ENCODE measurements at regions not wholly inside any gene's neighbourhood (a gene's known extent, or its start where the extent isn't known, plus 50 kb on each side); places are given as distances from the start of the nearest gene placed in this dataset.
"Not testable (repeated sequence)": the region's sequence is repeated elsewhere in the genome, so short reads cannot be mapped to it uniquely, and the experiment has no call there.

DNA sequence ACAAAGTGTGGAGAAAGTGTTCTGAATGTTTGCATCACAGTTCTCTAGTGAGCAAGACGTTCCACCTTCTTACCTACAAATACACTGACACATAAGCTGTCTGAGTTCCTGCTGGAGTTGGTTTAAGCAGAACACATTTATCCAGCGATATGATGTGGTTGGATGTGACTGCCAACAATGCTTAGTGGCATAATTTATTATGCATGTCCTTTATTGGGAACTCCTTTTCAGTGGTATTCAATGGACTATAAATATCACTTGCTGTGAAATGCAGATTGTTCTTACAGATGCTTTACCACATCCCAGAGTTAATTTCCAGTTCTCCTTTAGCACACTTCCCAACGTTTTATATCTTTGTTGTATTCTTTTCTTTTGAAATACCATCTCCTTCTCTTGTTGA lies 222.2 kb downstream of the LURAP1L start:
- DNase-seq (ENCODE audit: low spot score): no peak

- no peak for DNase-seq (ENCODE audit: low spot score)
Observed at GRCh38 chr9:13001989-13002580, 227.3 kb downstream of the LURAP1L start.

DNA sequence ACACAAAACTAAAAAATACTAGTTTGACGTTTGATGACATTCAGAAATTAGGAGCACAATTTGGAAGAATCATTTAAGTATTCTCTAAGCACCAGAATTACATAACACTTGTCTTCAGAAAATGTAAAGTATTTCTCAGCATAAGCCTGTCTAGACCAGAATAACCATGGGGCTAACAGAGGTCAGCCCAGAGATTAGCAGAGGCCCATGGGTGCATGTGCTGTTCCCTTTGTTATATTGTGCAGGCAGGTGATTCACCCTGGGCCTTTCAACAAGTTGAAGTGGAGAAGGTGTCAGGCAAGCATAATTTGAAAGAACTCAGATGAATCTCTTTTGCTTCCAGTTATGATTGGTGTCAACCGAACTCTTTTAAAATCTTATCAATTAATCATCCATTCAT lies 227.9 kb downstream of the LURAP1L start:
- no peak for DNase-seq (ENCODE audit: low spot score)

DNA sequence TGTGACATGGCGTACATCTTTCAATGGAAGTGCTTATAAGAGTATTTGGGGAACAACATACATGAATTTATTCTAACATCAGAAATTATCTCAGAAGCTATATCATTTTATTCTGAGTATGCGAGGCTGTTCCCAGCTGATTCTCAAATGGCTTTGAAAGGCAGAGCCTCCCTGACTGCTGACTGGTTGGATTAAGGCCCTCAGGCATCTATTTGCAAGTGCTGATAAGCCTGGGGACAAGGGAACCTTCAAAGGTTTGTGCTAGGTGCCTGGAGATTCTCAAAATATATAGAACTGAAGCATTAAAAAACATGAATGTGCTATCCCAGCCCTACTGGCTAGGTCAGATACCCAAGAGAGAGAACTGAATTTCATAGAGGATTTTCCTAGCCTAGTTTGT lies 235.1 kb downstream of the LURAP1L start:
- no peak for DNase-seq (ENCODE audit: low spot score)

GRCh38 chr9:13013991-13014883 lies 239.4 kb downstream of the LURAP1L start:
- DNase-seq (ENCODE audit: low spot score): no peak

DNA sequence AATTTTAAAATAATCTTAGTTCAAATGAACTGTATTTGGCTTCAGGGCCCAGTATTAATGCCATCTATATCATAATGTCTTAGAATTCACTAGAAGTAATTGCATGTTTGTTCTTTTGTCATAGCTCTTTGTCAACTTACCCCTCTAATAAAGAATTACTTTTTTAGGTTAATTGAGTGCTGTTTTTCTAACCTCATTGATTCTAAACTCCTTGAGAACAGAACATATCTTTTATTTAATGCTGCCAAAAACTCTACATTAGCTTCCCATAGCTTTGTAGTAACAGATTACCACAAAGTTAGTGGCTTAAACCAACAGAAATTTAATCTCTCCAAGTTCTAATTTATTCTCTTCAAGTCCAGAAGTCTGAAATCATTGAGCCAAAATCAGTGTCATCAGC lies 242.4 kb downstream of the LURAP1L start:
- no peak for DNase-seq (ENCODE audit: low spot score)

GRCh38 chr9:13020146-13021040 lies 245.6 kb downstream of the LURAP1L start:
- DNase-seq (ENCODE audit: low spot score): no peak

DNA sequence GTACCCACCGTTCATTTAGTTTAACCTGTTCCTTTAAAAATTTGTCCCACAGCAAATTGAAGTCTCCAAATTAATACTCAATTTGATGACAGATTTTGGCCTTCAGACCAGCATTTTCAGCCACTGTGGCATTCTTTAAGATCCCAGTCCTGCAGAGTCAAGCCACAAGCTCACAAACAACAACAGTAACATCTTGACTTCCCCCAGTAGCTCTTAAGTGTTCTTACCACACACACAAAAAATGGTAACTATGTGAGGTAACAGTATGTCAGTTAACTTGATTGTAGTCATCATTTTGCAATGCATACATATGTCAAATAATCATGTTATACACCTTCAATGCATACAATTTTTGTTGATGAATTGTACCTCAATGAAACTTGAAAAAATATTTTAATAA lies 247.9 kb downstream of the LURAP1L start:
- no peak for DNase-seq (ENCODE audit: low spot score)

DNA sequence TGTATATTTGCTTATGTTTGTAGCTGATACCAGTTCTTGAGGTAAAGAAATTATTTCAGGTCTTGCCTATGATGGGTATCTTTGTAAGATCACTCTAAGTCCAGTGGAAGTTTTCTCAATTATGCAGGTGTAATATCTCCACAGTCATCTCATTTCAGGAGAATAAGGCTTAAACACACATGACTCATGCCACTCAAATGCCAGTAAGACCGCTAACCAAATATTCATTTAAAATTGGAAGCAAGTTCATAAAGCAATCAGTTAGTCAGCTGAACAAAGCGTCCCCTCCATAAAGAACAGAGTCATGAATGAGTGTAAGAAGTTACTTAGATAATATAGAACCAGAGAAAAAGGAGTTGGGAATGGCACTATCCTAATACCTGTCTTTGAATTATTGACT lies 248.7 kb downstream of the LURAP1L start:
- DNase-seq (ENCODE audit: low spot score): no peak

GRCh38 chr9:13026956-13027355 lies 252.1 kb downstream of the LURAP1L start:
- no peak for DNase-seq (ENCODE audit: low spot score)

DNA sequence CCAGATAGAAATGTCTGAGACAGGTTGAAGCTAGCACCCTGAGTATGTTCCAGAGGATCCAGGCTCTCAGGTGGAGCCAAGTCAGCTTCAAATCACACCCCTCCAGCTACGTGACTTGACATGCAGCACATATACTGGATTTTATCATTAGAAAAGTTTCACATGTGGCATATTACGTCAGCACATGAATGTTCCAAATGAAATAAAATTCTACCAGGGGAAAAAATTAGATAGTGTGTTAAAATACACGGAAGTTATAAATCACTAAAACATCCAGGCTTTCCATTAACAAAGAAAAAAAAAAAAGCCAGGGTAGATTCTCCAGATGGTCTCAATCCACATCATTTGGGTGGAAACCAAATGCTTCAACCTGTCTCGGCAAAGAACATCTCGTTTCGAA lies 251.6 kb downstream of the MPDZ start:
- DNase-seq (ENCODE audit: low spot score): no peak

DNA sequence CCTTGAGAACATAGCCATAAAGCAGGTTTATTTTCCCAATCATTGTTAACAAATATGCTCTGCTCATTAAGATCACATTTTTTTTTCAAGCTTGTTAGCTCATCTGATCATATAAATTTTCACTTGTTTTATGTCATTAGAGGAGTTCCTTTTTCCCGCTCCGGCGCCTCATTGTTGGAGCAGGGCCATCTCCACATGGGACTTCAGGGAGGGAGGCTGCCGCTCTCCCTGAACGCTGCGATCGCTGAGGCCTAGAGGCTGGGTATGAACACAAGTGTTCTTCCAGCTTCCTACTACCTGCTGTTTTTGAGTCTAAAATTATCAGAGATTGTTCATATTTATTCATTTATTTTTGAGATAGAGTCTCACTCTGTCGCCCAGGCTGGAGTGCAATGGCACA lies 246.9 kb downstream of the MPDZ start:
- no peak for DNase-seq (ENCODE audit: low spot score)

GRCh38 chr9:13033959-13034693 lies 245.4 kb downstream of the MPDZ start:
- peak; percentile 45 for DNase-seq (ENCODE audit: low spot score)

GRCh38 chr9:13034694-13035002 lies 244.8 kb downstream of the MPDZ start:
- DNase-seq (ENCODE audit: low spot score): no peak

- DNase-seq (ENCODE audit: low spot score): no peak
Observed at GRCh38 chr9:13035822-13036221, 243.7 kb downstream of the MPDZ start.

DNA sequence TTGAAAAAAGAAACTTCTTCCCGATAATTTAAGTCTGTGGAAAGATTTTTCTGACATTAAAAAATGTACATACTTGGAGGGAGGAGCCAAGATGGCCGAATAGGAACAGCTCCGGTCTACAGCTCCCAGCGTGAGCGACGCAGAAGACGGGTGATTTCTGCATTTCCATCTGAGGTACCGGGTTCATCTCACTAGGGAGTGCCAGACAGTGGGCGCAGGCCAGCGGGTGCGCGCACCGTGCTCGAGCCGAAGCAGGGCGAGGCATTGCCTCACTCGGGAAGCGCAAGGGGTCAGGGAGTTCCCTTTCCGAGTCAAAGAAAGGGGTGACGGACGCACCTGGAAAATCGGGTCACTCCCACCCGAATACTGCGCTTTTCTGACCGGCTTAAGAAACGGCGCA lies 241.7 kb downstream of the MPDZ start:
- DNase-seq (ENCODE audit: low spot score): not testable (repeated sequence)

DNA sequence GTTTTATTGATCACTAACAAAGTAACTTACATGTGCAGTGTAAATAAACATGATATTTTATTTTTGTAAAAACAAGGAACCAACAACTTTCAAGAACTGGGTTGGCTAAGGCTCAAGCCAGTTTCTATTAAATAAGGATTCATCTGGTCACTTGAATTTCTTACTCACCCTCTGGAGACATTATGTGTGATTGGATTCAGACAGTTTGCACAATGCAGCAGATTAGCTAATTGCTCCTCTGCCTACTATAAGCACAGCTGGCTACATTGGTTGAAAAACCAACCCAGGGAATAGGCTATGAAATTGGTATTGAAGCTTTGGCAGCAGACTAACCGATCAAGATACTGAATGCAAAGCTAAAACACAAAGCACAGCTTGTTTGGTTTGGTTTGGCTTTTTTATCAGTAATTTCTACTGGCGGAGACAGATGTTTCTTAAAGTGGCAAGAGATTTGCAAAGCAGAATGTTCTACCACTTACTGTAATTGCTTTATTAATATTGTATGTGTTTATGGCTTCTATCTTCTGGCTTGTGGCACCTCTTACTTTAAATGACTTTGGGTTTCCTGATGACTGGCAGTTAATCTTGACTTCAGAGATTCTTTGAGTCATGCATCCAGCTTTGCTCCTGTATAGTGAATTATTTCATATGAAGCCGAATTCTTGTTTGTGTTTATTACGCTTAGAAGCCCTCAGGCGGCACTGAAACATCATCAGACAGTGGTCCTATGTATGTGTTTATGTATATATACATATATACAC lies 231.5 kb downstream of the MPDZ start:
- DNase-seq (ENCODE audit: low spot score): no peak

GRCh38 chr9:13049223-13049622 lies 230.3 kb downstream of the MPDZ start:
- DNase-seq (ENCODE audit: low spot score): no peak

DNA sequence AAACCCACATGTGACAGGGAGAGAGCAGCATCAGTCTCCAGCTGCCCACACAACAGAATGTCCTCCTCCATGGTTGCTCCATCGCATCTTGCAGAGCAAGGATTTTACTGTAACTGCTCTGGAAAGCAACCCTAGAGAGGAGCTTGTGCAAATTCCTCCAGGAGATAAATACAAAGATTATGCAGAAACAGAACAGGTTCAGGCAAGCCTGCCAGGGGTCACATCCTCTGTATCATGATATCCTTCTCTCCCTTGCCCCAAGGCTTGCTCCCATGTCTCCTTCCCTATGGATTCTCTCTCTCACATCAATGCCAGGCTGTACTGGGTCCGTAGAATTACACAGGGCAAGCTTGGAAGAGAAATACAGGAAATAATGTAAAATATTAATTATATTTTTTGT lies 226.0 kb downstream of the MPDZ start:
- no peak for DNase-seq (ENCODE audit: low spot score)

GRCh38 chr9:13054389-13054788 lies 225.1 kb downstream of the MPDZ start:
- no peak for DNase-seq (ENCODE audit: low spot score)
